ENCODE measurements at regions not wholly inside any gene's neighbourhood (a gene's known extent, or its start where the extent isn't known, plus 50 kb on each side); places are given as distances from the start of the nearest gene placed in this dataset.

DNA sequence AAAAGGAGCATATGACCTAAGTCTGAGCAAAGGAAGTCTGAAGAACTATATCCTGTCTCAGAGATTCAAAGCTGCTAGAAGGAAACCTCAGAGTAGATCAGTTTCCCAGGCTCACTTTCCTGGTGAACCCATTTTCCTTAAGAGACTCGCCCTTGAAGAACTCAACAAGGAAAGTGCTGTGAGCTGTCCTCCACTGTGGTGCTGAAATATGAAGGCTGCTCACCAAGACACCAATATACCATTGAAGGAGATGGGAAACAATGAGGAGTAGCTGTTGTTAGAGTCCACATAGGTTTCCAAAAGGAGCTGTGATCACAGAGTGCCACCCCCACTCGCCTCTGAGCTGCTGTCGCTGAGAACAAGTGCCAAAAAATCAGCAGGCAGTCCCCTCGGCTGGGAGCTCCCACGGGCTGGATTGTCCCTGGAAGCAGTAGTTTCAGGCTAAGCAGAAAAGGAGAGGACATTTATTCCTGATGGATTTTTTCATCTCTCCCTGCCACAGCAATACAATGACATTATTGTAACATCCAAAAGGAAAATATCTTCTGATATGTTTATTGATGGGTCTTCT is 282.1 kb downstream of the RPS29 start:
- no peak overlapping the region for H3K4me3 ChIP-seq (replicated peaks; ENCODE audit: low read depth, low read length)
- DNase-seq (ENCODE audit: extremely low read depth, low read depth) = no peak
- TF ChIP-seq CTCF (IDR thresholded peaks at IDR 0.05; ENCODE audit: low read depth, low read length, missing control alignments) = no peak

DNA sequence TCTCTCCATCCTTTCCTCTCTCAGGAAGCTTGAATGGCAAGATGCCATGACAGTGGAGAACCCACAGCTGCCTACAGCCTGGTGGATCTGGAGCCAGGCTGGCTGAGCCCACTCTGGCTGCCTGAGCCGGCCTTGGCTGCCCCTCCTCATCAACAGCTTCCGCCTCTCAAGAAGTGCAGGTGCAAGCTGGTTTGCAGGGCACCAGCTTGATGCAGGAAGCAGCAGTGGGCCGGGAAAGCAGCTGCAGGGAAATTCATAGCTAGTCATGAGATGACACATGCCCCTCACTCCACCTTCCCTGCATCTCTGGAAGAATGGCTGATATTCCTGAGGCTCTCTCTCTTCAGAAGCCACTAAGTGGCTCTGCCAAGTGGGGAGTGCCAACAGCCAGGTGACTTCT is 289.1 kb downstream of the RPS29 start:
- DNase-seq (ENCODE audit: extremely low read depth, low read depth) = no peak
- TF ChIP-seq CTCF (IDR thresholded peaks at IDR 0.05; ENCODE audit: low read depth, low read length, missing control alignments) = no peak
- no peak overlapping the region for H3K4me3 ChIP-seq (replicated peaks; ENCODE audit: low read depth, low read length)

DNA sequence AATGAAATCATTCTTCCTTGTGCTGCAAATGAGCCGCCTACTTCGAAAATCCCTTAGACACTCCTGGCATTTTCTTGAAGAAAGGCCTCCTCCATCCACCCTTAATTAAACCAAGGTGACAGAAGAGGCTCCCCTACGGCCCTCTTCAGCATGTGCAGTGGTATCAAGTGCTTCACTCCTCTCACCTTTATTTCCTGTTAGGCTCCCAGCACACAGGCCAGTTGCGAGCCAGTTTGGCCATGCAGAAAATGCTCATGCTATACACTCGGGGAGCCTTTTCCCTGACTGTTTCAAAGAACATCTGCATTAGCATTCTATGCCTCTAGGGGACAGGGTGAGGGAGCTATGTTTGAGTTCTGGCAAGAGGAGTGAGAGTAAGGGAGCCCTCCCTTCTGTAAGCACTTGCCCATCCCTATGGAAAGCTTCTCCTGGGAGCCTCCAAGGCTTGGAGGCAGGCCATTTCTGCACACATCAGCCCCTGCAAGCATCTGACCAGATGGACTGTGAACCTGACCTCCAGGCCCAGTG is 291.5 kb downstream of the RPS29 start:
- DNase-seq (ENCODE audit: extremely low read depth, low read depth) = no peak
- TF ChIP-seq CTCF (IDR thresholded peaks at IDR 0.05; ENCODE audit: low read depth, low read length, missing control alignments) = no peak
- H3K4me3 ChIP-seq (replicated peaks; ENCODE audit: low read depth, low read length) = no peak overlapping the region

DNA sequence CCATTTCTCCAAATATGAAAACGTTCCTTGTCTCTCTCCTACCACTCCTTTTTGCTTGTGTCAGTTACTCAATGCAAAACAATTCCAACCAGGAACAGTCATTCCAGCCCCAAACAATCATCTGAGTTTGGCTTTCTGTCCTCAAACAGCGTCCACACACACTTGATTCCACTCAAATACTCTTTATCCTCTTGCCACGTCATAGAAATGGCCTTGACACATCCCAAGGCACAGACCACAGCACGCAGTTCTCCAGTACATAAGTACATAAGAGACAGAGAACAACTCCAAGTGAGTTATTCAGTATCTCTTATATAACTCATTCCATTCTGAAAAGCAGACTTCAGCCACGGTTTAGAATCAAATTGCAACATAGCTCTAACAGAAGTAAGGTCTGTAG is 299.2 kb downstream of the RPS29 start:
- DNase-seq (ENCODE audit: extremely low read depth, low read depth) = no peak
- TF ChIP-seq CTCF (IDR thresholded peaks at IDR 0.05; ENCODE audit: low read depth, low read length, missing control alignments) = no peak
- H3K4me3 ChIP-seq (replicated peaks; ENCODE audit: low read depth, low read length) = no peak overlapping the region

- no peak for TF ChIP-seq CTCF (IDR thresholded peaks at IDR 0.05; ENCODE audit: low read depth, low read length, missing control alignments)
- H3K4me3 ChIP-seq (replicated peaks; ENCODE audit: low read depth, low read length) = no peak overlapping the region
- DNase-seq (ENCODE audit: extremely low read depth, low read depth) = no peak
Measured at GRCh38 chr14:49286257-49286983, 299.8 kb downstream of the RPS29 start.

DNA sequence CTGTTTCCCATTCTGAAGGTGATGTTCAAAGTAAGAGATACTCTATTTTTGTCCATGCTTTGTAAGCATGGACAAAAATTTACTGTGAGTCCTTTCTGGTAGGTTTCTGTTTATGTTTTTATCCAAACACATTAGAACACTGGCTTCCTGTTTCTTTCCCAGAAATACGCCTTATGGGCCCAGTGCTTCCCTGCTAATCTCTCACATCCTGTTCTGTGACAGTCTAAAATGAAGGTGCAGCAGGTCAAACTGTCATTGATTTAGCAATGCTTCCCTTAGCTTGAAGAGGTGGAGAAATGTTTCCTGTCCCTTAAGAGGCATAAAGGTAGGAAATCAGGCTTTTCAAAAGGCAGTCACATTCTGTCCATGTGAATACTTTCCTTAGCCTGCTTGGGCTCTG is 305.6 kb downstream of the RPS29 start:
- H3K4me3 ChIP-seq (replicated peaks; ENCODE audit: low read depth, low read length) = no peak overlapping the region
- TF ChIP-seq CTCF (IDR thresholded peaks at IDR 0.05; ENCODE audit: low read depth, low read length, missing control alignments) = no peak
- DNase-seq (ENCODE audit: extremely low read depth, low read depth) = no peak
